A549 (cell line): ENCODE measurements at regions not wholly inside any gene's neighbourhood (a gene's known extent, or its start where the extent isn't known, plus 50 kb on each side); places are given as distances from the start of the nearest gene placed in this dataset.

Experiments
- ATAC-seq, 2 experiments: fragments of 200-7000 bp in 1 of 2; fragments of >200 bp in 1 of 2; cut with Nextera tagmentation in 1 of 2; cut with Tn5 transposase in 1 of 2; 3 replicates each; pipeline versions ENCODE4 v1.8.0 to v1.9.1; 2018 to 2020; ENCODE audit warnings: mild to moderate bottlenecking in 1 of 2, moderate library complexity in 1 of 2
- CTCF ChIA-PET: fragments of 300-600 bp; sonication (Branson Sonifier 250); formaldehyde crosslinking; extraction: SDS; loops from one replicate; lab custom pipeline; 2021; ENCODE audit warnings: antibody characterized with exemption, inconsistent platforms; lab: Yijun Ruan, JAX
- POLR2A ChIA-PET: fragments of 350-600 bp; formaldehyde crosslinking; extraction: SDS; loops from one replicate; lab custom pipeline; 2021; ENCODE audit warnings: antibody characterized with exemption, inconsistent platforms; lab: Yijun Ruan, JAX
- DNase-seq, 2 experiments: peaks; one replicate each; pipeline versions ENCODE4 v3.0.0 to v3.0.0-alpha.2; 2011 to 2016; ENCODE audit warnings: low read depth in 1 of 2, low spot score in 1 of 2
- FAIRE-seq: peaks from 2 replicates; lab custom pipeline; 2011; peaks lifted over from hg19 to GRCh38; lab: Jason Lieb, UNC
- H3K27ac ChIP-seq, 2 experiments: fragments of >200 bp; sonication (Bioruptor Twin); formaldehyde crosslinking; 3 replicates each; pipeline ENCODE4 v1.5.1; 2016 to 2017
- H3K4me1 ChIP-seq: fragments of >200 bp; sonication (Bioruptor Twin); formaldehyde crosslinking; 3 replicates; pipeline ENCODE4 v1.6.1; 2016
- H3K4me2 ChIP-seq: fragments of >200 bp; sonication (Bioruptor Twin); formaldehyde crosslinking; 3 replicates; pipeline ENCODE4 v1.6.1; 2016
- H3K4me3 ChIP-seq: fragments of >200 bp; sonication (Bioruptor Twin); formaldehyde crosslinking; 3 replicates; pipeline ENCODE4 v1.5.1; 2016
- H3K9me3 ChIP-seq: fragments of >200 bp; sonication (Bioruptor Twin); formaldehyde crosslinking; 3 replicates; pipeline ENCODE4 v1.6.1; 2016
- CBX8 ChIP-seq: fragments of 200-600 bp; sonication (generic); IDR thresholded peaks from 2 replicates; pipeline ENCODE4 v1.6.1; 2016
- CHD2 ChIP-seq: fragments of 150-350 bp; IDR thresholded peaks from 2 replicates; pipeline ENCODE4 v1.6.1; 2014; ENCODE audit warnings: low read length; ENCODE audit not compliant: partially characterized antibody
- CHD4 ChIP-seq: fragments of 200-600 bp; sonication (generic); IDR thresholded peaks from 2 replicates; pipeline ENCODE4 v1.6.1; 2016; ENCODE audit warnings: antibody characterized with exemption, mild to moderate bottlenecking, borderline replicate concordance
- ESRRA ChIP-seq: fragments of 150-350 bp; IDR thresholded peaks from 2 replicates; pipeline ENCODE4 v1.6.1; 2014; ENCODE audit warnings: mild to moderate bottlenecking, low read length, borderline replicate concordance
- FOSL2 ChIP-seq, 2 experiments: fragments of 450-650 bp in 1 of 2; fragments of >200 bp in 1 of 2; sonication (Bioruptor Twin) in 1 of 2; formaldehyde crosslinking; IDR thresholded peaks; 2 replicates each; pipeline versions ENCODE4 v1.5.0 to v1.6.1; 2016 to 2020; ENCODE audit warnings: mild to moderate bottlenecking in 1 of 2, moderate library complexity in 1 of 2
- FOXS1 ChIP-seq: fragments of 250-450 bp; sonication (Bioruptor Pico); IDR thresholded peaks from 2 replicates; pipeline ENCODE4 v1.5.0; 2020; ENCODE audit warnings: mild to moderate bottlenecking, moderate library complexity
- GATA3 ChIP-seq: IDR thresholded peaks from 2 replicates; pipeline ENCODE4 v1.6.1; 2012; ENCODE audit warnings: borderline replicate concordance
- HDAC2 ChIP-seq: fragments of 200-600 bp; sonication (generic); IDR thresholded peaks from 2 replicates; pipeline ENCODE4 v1.6.1; 2016
- HEYL ChIP-seq: fragments of 250-450 bp; sonication (Bioruptor Pico); IDR thresholded peaks from 2 replicates; pipeline ENCODE4 v1.8.0; 2021; ENCODE audit warnings: mild to moderate bottlenecking, moderate library complexity
- HOXA7 ChIP-seq: fragments of 250-450 bp; sonication (Bioruptor Pico); IDR thresholded peaks from 2 replicates; pipeline ENCODE4 v1.5.0; 2020; ENCODE audit warnings: mild to moderate bottlenecking, moderate library complexity
- KDM1A ChIP-seq: fragments of 200-600 bp; sonication (generic); IDR thresholded peaks from 2 replicates; pipeline ENCODE4 v1.6.1; 2016; ENCODE audit warnings: low read depth, mild to moderate bottlenecking
- MAZ ChIP-seq: fragments of 150-350 bp; IDR thresholded peaks from 2 replicates; pipeline ENCODE4 v1.6.1; 2014; ENCODE audit warnings: antibody characterized with exemption, low read depth, low read length, borderline replicate concordance
- MYC ChIP-seq: IDR thresholded peaks from 2 replicates; pipeline ENCODE4 v1.6.1; 2012; ENCODE audit warnings: mild to moderate bottlenecking, inconsistent platforms, low read length, improper control_type of control experiment, borderline replicate concordance
- POLR2A ChIP-seq: IDR thresholded peaks from 2 replicates; pipeline ENCODE4 v1.6.1; 2012; ENCODE audit warnings: mild to moderate bottlenecking, low read length
- RCOR1 ChIP-seq: fragments of 150-350 bp; IDR thresholded peaks from 2 replicates; pipeline ENCODE4 v1.6.1; 2014; ENCODE audit warnings: antibody characterized with exemption, low read length, low read depth
- RNF2 ChIP-seq: fragments of 200-600 bp; sonication (generic); IDR thresholded peaks from 2 replicates; pipeline ENCODE4 v1.6.1; 2016; ENCODE audit warnings: low read depth, mild to moderate bottlenecking, antibody characterized with exemption, moderate library complexity, borderline replicate concordance
- ZFP36 ChIP-seq: fragments of 450-650 bp; IDR thresholded peaks from 2 replicates; pipeline ENCODE4 v1.6.1; 2014; ENCODE audit warnings: borderline replicate concordance; ENCODE audit not compliant: partially characterized antibody
- ZNF302 ChIP-seq: fragments of 250-450 bp; sonication (Bioruptor Pico); IDR thresholded peaks from 2 replicates; pipeline ENCODE4 v1.9.0; 2021; ENCODE audit warnings: inconsistent platforms, mild to moderate bottlenecking, moderate library complexity
- WGBS: methylation state at CpG from one replicate; pipeline ENCODE4 v1.1.6; 2017; ENCODE audit errors: missing lambda C conversion rate; 5-methylcytosine and 5-hydroxymethylcytosine counted together
- TF ChIP-seq, protein P1 (sequence below): fragments of 250-450 bp; sonication (Bioruptor Pico); IDR thresholded peaks from 2 replicates; pipeline ENCODE4 v1.5.0; 2021; ENCODE audit warnings: mild to moderate bottlenecking, moderate library complexity, borderline replicate concordance
- TF ChIP-seq, protein P2 (sequence below): IDR thresholded peaks from 2 replicates; pipeline ENCODE4 v1.6.1; 2012
- TF ChIP-seq, protein P3 (sequence below): fragments of 150-350 bp; IDR thresholded peaks from 2 replicates; pipeline ENCODE4 v1.6.1; 2014; ENCODE audit warnings: low read depth, mild to moderate bottlenecking, low read length
- TF ChIP-seq, protein P4 (sequence below): fragments of >200 bp; sonication (Bioruptor Twin); formaldehyde crosslinking; IDR thresholded peaks from 3 replicates; pipeline ENCODE4 v1.5.1; 2016

DNA sequence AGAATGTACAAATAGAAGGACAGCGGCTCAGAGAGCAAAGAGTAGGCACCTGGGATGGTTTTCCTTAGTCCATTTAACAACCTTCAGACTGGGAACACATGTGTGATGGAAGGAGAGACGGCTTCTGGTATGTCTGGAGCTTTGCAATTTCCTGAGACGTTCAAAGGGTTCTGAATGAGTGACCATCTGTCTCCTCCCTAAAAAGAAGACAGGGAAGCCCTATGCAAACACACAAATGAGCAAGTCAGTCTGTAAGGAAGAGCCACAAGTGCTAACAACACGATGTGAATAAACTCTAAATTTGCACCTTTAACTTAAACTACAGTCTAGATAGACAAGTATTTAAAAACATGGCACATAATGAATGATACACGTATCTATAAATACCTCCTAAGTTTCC lies 391.0 kb downstream of the ICE1 start:
- 2% methylated on average over 5 of the region's 5 CpGs for WGBS
- TF ChIP-seq HDAC2 (no peak), FOXS1 (CRISPR knock-in tag) (no peak), RCOR1 (no peak), ZFP36 (no peak), HEYL (CRISPR knock-in tag) (no peak), MYC (no peak), FOSL2 (IDR thresholded peaks at IDR 0.05) (no peak), FOSL2 (CRISPR knock-in tag; IDR thresholded peaks at IDR 0.05) (no peak)
- TF ChIP-seq, protein P1, sequence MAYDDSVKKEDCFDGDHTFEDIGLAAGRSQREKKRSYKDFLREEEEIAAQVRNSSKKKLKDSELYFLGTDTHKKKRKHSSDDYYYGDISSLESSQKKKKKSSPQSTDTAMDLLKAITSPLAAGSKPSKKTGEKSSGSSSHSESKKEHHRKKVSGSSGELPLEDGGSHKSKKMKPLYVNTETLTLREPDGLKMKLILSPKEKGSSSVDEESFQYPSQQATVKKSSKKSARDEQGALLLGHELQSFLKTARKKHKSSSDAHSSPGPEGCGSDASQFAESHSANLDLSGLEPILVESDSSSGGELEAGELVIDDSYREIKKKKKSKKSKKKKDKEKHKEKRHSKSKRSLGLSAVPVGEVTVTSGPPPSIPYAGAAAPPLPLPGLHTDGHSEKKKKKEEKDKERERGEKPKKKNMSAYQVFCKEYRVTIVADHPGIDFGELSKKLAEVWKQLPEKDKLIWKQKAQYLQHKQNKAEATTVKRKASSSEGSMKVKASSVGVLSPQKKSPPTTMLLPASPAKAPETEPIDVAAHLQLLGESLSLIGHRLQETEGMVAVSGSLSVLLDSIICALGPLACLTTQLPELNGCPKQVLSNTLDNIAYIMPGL (CRISPR knock-in tag): no peak
- Histone ChIP-seq H3K4me2 (no peak overlapping the region), H3K9me3 (no peaks in the 10 kb centered on the region), H3K27ac (no peak overlapping the region), H3K4me1 (no peaks in the 10 kb centered on the region), H3K4me3 (no peak overlapping the region)
- ATAC-seq (no peak), DNase-seq (no peak), FAIRE-seq (no peak)
- CTCF ChIA-PET: no interaction called here
- POLR2A ChIA-PET: no interaction called here

DNA sequence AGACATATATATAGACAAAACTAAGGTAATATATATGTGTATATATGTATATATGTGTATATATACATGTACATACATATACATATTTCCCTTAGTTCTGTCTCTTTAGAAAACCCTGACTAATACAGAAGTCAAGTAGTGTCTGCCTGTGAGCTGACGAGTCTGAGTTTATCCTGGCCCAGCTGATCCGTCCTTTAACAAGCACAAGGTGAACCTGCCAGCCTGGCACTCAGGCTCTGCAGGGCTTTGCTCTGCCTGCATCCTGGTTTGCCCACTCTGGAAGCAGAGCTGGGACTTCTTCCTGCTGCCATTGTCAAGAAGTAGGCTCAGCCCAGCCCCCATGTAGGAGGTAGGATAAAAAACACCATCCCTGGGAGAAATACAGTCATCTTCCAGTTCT lies 388.0 kb downstream of the ICE1 start:
- Histone ChIP-seq H3K27ac (no peak overlapping the region), H3K4me2 (no peak overlapping the region), H3K4me3 (no peak overlapping the region), H3K4me1 (no peaks in the 10 kb centered on the region), H3K9me3 (no peaks in the 10 kb centered on the region)
- ChIA-PET POLR2A (no interaction called here), CTCF (no interaction called here)
- 0% methylated on average over 2 of the region's 2 CpGs for WGBS
- DNase-seq (no peak), FAIRE-seq (no peak), ATAC-seq (no peak)
- TF ChIP-seq MAZ (no peak), FOXS1 (CRISPR knock-in tag) (no peak), POLR2A (no peak), ESRRA (no peak), HOXA7 (no peak), CBX8 (no peak), KDM1A (no peak), CHD4 (no peak), RNF2 (no peak), GATA3 (no peak), CHD2 (no peak), ZNF302 (no peak)
- TF ChIP-seq, protein P2, sequence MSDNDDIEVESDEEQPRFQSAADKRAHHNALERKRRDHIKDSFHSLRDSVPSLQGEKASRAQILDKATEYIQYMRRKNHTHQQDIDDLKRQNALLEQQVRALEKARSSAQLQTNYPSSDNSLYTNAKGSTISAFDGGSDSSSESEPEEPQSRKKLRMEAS: no peak
- TF ChIP-seq, protein P3, sequence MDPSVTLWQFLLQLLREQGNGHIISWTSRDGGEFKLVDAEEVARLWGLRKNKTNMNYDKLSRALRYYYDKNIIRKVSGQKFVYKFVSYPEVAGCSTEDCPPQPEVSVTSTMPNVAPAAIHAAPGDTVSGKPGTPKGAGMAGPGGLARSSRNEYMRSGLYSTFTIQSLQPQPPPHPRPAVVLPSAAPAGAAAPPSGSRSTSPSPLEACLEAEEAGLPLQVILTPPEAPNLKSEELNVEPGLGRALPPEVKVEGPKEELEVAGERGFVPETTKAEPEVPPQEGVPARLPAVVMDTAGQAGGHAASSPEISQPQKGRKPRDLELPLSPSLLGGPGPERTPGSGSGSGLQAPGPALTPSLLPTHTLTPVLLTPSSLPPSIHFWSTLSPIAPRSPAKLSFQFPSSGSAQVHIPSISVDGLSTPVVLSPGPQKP: no peak
- TF ChIP-seq, protein P4, sequence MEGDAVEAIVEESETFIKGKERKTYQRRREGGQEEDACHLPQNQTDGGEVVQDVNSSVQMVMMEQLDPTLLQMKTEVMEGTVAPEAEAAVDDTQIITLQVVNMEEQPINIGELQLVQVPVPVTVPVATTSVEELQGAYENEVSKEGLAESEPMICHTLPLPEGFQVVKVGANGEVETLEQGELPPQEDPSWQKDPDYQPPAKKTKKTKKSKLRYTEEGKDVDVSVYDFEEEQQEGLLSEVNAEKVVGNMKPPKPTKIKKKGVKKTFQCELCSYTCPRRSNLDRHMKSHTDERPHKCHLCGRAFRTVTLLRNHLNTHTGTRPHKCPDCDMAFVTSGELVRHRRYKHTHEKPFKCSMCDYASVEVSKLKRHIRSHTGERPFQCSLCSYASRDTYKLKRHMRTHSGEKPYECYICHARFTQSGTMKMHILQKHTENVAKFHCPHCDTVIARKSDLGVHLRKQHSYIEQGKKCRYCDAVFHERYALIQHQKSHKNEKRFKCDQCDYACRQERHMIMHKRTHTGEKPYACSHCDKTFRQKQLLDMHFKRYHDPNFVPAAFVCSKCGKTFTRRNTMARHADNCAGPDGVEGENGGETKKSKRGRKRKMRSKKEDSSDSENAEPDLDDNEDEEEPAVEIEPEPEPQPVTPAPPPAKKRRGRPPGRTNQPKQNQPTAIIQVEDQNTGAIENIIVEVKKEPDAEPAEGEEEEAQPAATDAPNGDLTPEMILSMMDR: no peak
